Effector memory CD8-positive, alpha-beta T cell (primary cell): ENCODE measurements at regions not wholly inside any gene's neighbourhood (a gene's known extent, or its start where the extent isn't known, plus 50 kb on each side); places are given as distances from the start of the nearest gene placed in this dataset.

ENCODE experiments used
- ATAC-seq: fragments of 150-1000 bp; cut with Tn5 transposase; replicated peaks from 2 replicates; pipeline ENCODE4 v1.10.0; 2021; ENCODE audit warnings: mild to moderate bottlenecking, moderate library complexity
- DNase-seq, 3 experiments: peaks; one replicate each; pipeline ENCODE4 v3.0.0; 2021
- H3K27ac Mint-ChIP-seq, 2 donors: one replicate each; pipeline ENCODE4 v1.8.0; 2022; ENCODE audit warnings: mild to moderate bottlenecking in 2 of 2, mixed read lengths in 2 of 2, moderate library complexity in 2 of 2
- H3K27me3 Mint-ChIP-seq, 2 donors: one replicate each; pipeline ENCODE4 v1.8.0; 2022; ENCODE audit warnings: mixed read lengths in 2 of 2
- H3K36me3 Mint-ChIP-seq: one replicate; pipeline ENCODE4 v1.8.0; 2022; ENCODE audit warnings: mild to moderate bottlenecking, moderate library complexity, mixed read lengths; ENCODE audit not compliant: insufficient read depth
- H3K4me1 Mint-ChIP-seq, 2 donors: one replicate each; pipeline ENCODE4 v1.8.0; 2022; ENCODE audit warnings: low read depth in 2 of 2, mixed read lengths in 2 of 2
- H3K4me3 Mint-ChIP-seq, 2 donors: one replicate each; pipeline ENCODE4 v1.8.0; 2022; ENCODE audit warnings: mild to moderate bottlenecking in 2 of 2, mixed read lengths in 2 of 2, moderate library complexity in 2 of 2
- H3K9me3 Mint-ChIP-seq, 2 donors: one replicate each; pipeline ENCODE4 v1.8.0; 2022; ENCODE audit warnings: mixed read lengths in 2 of 2

DNA sequence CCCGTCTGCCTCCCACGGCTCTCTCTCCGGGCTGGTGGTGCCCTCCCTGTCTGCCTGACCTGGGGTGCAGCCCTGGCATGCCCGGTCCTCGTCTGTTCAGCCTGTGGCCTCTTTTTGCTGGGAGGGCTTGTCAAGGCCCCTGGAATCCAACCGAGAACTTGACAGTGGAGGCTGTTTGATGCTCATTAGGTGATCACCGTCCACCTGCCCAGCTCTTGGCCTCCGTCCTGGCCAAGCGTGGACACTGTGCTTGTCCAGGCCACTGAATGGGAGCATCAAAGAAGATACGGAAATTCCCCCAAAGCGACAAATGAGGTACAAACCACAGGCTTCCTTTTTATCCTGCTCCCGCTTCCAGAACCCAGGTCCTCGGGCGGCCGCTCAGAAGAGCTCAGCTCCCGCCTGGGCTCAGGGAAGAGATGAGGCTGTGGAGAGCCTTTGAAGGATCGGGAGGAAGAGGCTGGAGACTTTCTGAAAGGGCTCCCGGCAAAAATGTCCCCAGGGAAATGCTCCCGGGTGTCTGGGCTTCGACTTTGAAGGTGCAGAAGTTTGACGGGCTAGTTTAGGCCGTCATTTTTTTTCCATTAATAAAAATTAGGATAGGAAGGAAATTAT, 1273.9 kb downstream of the BRD1 start:
- no peak overlapping the region for H3K4me3 Mint-ChIP-seq
- DNase-seq (no peak), ATAC-seq (no peak)
- H3K27ac Mint-ChIP-seq = no peak overlapping the region
- H3K36me3 Mint-ChIP-seq = no peaks in the 10 kb centered on the region
- H3K9me3 Mint-ChIP-seq = no peaks in the 10 kb centered on the region
- H3K4me1 Mint-ChIP-seq = no peaks in the 10 kb centered on the region
- peaks cover 5 to 23% of the 10 kb centered on the region in 2 donors for H3K27me3 Mint-ChIP-seq

DNA sequence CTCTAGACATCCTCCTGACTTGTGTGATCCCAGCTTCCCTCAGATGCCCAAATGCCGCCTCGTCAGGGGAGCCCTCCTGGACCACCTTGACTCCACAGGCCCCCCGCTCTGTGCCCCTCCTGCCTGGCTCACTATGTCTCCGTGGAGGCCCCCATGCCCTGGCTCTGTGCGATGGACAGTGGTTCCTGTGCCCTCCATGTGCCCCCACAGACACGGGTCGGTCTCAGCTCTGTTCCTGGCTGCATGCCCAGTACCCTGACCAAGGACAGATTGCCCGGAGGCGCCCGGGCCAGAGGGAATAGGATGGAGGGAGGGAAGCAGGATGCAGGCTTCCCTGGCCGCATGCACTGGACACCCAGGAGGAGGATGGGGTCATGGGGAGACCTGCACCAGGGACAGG, 1274.6 kb downstream of the BRD1 start:
- no peaks in the 10 kb centered on the region for H3K9me3 Mint-ChIP-seq
- DNase-seq (no peak), ATAC-seq (no peak)
- H3K27ac Mint-ChIP-seq = no peak overlapping the region
- no peak overlapping the region for H3K4me3 Mint-ChIP-seq
- no peaks in the 10 kb centered on the region for H3K4me1 Mint-ChIP-seq
- H3K36me3 Mint-ChIP-seq = no peaks in the 10 kb centered on the region
- H3K27me3 Mint-ChIP-seq = peaks cover 5 to 23% of the 10 kb centered on the region in 2 donors

DNA sequence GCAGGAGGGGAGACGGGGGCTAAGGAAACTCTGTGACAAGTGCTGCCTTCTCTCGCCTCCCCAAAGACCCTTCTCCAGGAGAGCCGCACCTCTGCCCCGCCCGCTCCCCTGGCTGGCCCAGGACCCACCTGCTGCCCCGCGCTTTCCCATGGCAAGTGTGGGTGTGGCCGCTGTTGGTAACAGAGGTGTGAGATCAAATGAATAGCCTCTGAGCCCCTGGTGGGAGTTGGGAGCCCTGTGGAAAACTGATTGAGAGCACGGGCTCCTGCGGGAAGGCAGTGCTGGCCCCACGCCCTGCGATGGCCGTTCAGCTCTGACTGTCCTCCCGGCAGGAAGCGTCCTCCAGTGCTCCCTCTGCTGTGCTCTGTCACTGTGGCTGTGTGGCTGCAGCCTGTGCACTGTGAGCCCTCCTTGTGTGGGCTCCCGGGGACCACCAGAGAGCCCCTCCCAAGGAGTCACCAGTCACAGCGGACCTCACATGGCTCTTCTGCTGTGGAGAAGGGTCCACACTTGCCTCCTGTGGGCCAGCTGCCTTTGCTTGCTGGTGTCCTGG, 1275.9 kb downstream of the BRD1 start:
- no peak overlapping the region for H3K4me3 Mint-ChIP-seq
- H3K4me1 Mint-ChIP-seq = no peaks in the 10 kb centered on the region
- H3K9me3 Mint-ChIP-seq = no peaks in the 10 kb centered on the region
- H3K36me3 Mint-ChIP-seq = no peaks in the 10 kb centered on the region
- DNase-seq (no peak), ATAC-seq (no peak)
- H3K27ac Mint-ChIP-seq = no peak overlapping the region
- H3K27me3 Mint-ChIP-seq = peaks cover 5 to 23% of the 10 kb centered on the region in 2 donors

DNA sequence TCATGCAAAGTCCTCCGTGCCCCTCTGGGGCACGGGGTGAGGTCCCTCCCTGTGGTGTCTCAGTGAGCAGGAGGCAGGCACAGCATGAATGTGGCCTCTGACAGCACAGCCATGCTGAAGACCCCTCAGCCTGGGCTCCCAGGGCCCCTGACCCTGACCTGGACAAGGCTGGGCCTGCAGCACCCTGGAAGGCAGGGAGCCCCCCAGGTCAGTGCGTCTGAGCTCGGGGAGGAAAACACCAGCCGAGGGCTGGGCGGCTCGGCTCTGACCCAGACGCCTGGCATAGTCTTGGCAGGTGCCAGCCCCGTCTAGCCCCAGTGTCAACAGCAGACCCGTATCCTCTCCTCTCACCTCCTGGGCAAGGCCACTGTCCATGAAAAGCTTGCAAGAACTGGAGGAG, 1276.6 kb downstream of the BRD1 start:
- no peak for ATAC-seq
- no peaks in the 10 kb centered on the region for H3K4me1 Mint-ChIP-seq
- H3K4me3 Mint-ChIP-seq = no peak overlapping the region
- H3K27ac Mint-ChIP-seq = no peak overlapping the region
- no peaks in the 10 kb centered on the region for H3K9me3 Mint-ChIP-seq
- H3K27me3 Mint-ChIP-seq = peaks cover 5 to 30% of the 10 kb centered on the region in 2 donors
- no peaks in the 10 kb centered on the region for H3K36me3 Mint-ChIP-seq
- no peak for DNase-seq

DNA sequence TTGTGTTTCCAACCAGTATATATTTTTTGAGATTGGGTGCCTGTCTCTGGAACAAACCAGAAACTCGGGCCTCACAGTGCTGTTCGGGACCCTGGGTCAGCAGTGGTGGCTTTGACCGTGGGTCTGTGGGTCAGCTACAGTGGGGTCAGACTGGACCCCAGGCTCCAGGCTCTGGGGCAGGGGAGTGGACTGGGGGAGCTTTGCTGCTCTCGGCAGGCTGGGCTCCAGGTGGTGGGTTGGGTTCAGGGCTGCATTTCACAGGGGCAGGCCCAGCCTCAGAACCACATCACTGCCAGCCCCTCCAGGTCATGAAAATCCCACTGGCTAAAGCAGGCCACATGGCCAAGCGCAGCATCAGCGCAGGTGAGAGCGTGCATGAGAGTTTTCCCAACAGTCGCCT, 1279.3 kb downstream of the BRD1 start:
- H3K27me3 Mint-ChIP-seq = peaks cover 5 to 29% of the 10 kb centered on the region in 2 donors
- ATAC-seq = no peak
- H3K4me3 Mint-ChIP-seq = no peak overlapping the region
- H3K27ac Mint-ChIP-seq = no peak overlapping the region
- H3K9me3 Mint-ChIP-seq = no peaks in the 10 kb centered on the region
- no peaks in the 10 kb centered on the region for H3K36me3 Mint-ChIP-seq
- DNase-seq = no peak
- no peaks in the 10 kb centered on the region for H3K4me1 Mint-ChIP-seq

DNA sequence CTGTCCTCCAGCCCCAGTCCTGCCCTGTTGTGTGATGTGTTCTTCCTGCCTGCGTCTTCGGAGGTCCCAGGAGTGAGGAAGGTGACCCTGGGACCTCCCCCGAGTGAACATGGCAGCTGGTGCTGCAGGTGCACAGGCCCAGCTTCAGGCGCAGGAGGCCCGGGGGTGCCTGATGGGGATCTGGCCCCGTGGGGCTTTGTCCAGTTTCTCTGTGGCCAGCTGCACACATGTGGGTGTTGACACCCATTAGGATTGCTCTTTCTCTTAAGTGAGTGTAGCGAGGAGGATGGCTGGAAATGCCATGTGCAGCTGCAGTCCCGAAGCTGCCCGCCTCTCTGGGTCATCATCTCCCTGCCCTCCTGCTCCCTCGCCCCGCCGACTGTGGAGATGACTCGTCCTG, 1279.7 kb downstream of the BRD1 start:
- H3K36me3 Mint-ChIP-seq = no peaks in the 10 kb centered on the region
- H3K27me3 Mint-ChIP-seq = peaks cover 5 to 25% of the 10 kb centered on the region in 2 donors
- DNase-seq (no peak), ATAC-seq (no peak)
- no peaks in the 10 kb centered on the region for H3K4me1 Mint-ChIP-seq
- no peaks in the 10 kb centered on the region for H3K9me3 Mint-ChIP-seq
- H3K27ac Mint-ChIP-seq = no peak overlapping the region
- H3K4me3 Mint-ChIP-seq = no peak overlapping the region

DNA sequence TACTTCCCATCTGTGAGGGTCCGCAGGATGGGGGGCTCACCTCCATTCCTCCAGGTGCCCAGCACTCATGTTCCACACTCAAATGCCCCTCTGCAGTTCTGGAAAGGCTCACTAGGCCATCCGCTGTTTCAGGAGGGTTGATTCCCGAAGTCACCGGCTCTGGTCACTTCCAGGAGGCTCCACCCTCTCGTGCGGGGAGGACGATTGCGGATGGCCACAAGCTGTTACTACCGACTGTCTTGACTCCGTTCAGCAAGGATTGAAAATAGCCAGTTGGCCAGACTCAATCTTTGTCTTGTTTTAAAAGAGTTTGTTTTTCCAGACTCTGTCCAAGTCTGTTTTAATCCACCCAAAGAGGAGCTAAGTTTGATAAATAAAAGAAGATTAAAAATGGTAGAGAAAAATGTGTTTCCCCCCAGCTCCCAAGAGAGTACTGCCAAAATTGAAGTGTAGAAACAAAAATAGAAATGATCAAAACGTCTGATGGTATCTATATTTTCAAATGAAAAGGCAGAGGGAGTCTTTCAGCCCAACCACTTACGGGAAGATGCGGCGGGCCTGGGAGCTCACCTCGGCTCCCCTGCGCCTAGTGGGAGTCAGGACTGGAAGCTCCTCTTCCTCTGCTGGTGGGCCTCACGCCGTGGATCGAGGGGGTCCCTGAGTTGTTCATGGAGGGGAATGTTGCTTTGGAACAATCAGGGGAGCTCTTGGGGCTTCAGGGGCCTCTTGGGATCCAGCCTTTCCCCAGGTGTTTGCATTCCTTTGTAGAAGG, 1280.8 kb downstream of the BRD1 start:
- Mint-ChIP-seq H3K4me3 (no peak overlapping the region), H3K27me3 (peaks cover 5 to 19% of the 10 kb centered on the region in 2 donors), H3K27ac (no peak overlapping the region), H3K4me1 (no peaks in the 10 kb centered on the region), H3K9me3 (no peaks in the 10 kb centered on the region), H3K36me3 (no peaks in the 10 kb centered on the region)
- DNase-seq (no peak), ATAC-seq (no peak)

DNA sequence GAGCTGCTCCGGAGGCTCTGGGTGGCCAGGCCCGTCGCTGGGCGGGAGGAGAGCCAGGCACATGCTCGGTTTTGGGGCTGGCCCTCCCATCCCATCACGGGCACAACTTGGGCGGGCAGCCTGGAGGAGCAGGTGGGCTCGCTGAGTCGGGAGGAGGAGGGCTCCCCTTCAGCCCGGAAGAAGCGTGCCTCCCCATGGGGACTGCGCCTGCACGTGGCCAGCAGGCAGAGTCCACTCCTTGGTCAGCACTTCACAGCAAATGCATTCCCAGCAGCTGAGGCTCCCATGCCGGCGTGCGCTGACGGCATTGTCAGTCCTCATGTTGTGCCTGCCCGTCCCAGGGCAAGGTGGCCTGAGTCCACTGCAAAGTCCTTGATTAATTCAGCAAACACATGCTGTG, 1281.7 kb downstream of the BRD1 start:
- DNase-seq (no peak), ATAC-seq (no peak)
- no peaks in the 10 kb centered on the region for H3K4me1 Mint-ChIP-seq
- no peak overlapping the region for H3K4me3 Mint-ChIP-seq
- no peaks in the 10 kb centered on the region for H3K9me3 Mint-ChIP-seq
- no peak overlapping the region for H3K27ac Mint-ChIP-seq
- peaks cover 5 to 19% of the 10 kb centered on the region in 2 donors for H3K27me3 Mint-ChIP-seq
- H3K36me3 Mint-ChIP-seq = no peaks in the 10 kb centered on the region

DNA sequence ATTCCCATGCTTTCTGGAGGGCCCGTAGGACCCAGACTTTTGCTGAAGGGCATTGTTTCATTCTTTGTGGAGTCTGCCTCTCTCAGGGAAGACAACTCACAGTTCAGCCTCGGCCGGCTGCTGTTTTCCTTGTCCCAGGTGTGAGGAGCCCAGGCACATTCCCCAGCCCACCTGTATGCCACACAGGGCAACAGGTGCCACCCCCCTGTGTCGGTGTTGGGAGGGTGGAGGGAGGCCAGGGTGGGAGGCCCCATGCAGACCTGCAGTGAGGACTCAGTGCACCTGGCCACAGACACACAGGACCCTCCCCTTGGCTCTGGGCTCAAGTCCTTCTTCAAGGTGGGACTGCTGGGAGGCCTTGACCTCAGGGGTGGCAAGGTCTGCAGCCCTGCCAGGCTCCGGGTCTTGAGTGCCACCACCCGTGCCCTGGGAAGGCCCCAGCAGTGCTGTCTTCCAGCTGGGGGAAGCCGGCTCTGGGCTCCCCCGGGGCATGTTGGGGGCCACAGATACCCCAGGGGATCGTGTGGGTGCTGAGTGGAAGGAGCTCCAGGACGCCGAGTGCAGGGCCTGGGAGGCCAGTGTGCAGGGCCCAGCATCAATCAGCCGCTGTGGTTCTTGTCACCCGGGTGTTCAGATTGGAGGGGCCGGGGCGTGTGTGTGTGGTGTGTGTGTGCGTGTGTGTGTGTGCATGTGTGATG, 1286.1 kb downstream of the BRD1 start:
- H3K4me3 Mint-ChIP-seq = no peak overlapping the region
- DNase-seq (no peak), ATAC-seq (no peak)
- H3K27ac Mint-ChIP-seq = no peak overlapping the region
- no peaks in the 10 kb centered on the region for H3K4me1 Mint-ChIP-seq
- no peaks in the 10 kb centered on the region for H3K36me3 Mint-ChIP-seq
- H3K27me3 Mint-ChIP-seq = peaks cover 14 to 25% of the 10 kb centered on the region in 2 donors
- no peaks in the 10 kb centered on the region for H3K9me3 Mint-ChIP-seq

DNA sequence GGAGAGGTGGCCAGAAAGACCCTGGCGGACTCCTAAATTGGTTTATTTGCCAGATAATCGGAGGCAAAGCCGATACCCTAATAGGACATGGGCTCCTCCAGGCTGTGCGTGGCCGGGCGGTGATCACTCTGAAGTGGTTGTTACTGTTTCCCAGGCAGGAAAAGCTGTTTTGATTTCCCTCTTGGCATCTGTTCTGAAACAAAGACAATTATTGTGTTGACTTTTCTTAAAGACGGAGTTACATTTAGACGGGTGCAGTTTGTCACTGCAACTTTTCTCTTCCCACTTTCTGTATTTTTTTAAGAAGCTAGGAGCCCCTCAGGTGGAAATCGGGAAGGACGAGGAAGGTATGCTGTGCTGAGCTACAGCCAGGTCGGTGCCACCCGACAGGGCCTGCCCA, 1288.4 kb downstream of the BRD1 start:
- H3K9me3 Mint-ChIP-seq = no peaks in the 10 kb centered on the region
- no peak for ATAC-seq
- no peak overlapping the region for H3K27ac Mint-ChIP-seq
- no peaks in the 10 kb centered on the region for H3K36me3 Mint-ChIP-seq
- no peak overlapping the region for H3K4me3 Mint-ChIP-seq
- no peak for DNase-seq
- peaks cover 14 to 17% of the 10 kb centered on the region in 2 donors for H3K27me3 Mint-ChIP-seq
- H3K4me1 Mint-ChIP-seq = no peaks in the 10 kb centered on the region

DNA sequence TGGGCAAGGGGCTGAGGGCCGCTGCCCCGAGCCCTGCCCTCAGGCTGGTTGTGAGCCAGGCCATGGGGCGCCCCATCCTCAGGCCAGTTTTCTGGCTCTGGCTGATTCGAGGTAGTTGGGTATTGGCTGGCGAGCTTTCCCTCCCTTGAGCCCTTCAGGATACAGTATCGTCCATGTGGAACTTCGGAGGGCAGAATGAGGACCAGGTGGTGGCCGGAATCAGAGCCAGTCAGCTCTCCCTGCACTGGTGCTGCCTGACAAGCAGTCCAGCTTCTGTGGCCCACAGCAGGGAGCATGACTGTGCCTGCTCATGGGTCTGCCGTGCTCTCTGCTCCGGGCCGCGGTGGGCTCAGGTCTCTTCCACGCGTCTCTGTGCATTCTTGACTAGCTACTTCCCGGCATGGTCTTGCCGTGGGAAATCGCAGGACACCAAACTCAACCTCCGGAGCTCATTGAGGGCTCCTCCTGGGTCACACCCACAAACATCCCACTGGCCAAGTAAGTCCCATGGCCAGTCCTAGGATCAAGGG, 1289.3 kb downstream of the BRD1 start:
- Mint-ChIP-seq H3K4me3 (no peak overlapping the region), H3K4me1 (no peaks in the 10 kb centered on the region)

DNA sequence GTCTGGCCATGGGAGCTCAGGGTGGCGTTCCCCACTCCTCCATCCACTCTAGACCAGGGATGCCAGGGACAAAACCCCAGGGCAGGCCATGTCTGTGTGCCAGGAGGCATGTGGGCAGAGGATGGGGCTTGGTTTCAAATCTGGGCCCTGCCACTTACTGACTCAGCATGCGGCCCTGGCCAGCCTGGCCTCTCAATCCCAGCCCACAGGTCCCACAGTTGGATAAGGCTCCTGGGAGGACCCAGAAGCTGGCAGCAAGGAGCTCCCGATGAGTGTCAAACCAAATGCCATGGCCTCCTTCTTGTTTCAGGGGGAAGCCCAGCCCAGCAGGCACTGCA, 1290.4 kb downstream of the BRD1 start:
- no peak for ATAC-seq
- Mint-ChIP-seq H3K36me3 (no peaks in the 10 kb centered on the region), H3K4me1 (no peaks in the 10 kb centered on the region), H3K9me3 (no peaks in the 10 kb centered on the region), H3K4me3 (no peak overlapping the region), H3K27ac (no peak overlapping the region), H3K27me3 (peaks cover 20 to 23% of the 10 kb centered on the region in 2 donors)
- DNase-seq = no peak

More for the DNA sequence above, 1289.3 kb downstream of the BRD1 start:
- H3K27ac Mint-ChIP-seq = no peak overlapping the region
- DNase-seq (no peak), ATAC-seq (no peak)
- H3K36me3 Mint-ChIP-seq = no peaks in the 10 kb centered on the region
- H3K27me3 Mint-ChIP-seq = peaks cover 14 to 17% of the 10 kb centered on the region in 2 donors
- no peaks in the 10 kb centered on the region for H3K9me3 Mint-ChIP-seq

DNA sequence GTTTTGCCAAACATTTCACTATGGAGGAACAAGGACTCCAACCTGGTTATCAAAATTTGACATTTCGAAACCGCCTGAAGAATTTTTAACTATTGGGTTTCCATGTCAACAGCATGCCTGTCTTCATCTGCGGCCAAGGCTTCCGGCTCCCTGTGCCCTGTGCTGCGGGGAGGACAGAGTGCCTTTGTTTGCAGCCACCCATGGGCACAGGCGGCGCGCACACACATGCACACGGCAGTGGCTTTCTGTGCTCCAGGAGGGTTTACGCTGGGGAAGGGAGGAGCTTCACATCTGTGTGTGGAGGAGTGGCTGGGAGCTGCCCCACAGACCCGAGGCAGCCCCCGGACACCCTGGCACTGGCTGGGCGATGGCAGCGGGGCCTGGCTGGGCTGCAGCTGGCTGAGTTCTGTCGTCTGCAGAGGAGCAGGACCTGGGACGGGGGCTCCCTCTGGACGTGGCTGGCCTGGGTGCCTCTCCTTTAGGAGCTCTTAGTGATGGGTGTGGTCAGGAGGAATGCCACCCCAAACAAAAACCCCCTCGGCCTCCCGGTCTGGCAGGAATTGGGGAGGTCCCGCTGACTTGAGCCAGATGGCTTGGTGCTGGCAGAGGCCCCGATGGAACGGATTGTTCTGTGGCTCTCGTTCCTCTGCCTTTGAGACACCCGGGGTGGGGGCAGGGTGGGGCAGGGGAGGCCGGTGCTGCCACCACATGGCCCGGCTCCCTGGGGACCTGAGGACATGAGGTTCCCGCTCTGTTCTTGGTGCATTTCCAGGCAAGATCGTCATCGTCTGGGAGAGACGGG, 1290.9 kb downstream of the BRD1 start:
- H3K4me3 Mint-ChIP-seq = no peak overlapping the region
- H3K36me3 Mint-ChIP-seq = no peaks in the 10 kb centered on the region
- ATAC-seq (no peak), DNase-seq (no peak)
- peaks cover 24 to 28% of the 10 kb centered on the region in 2 donors for H3K27me3 Mint-ChIP-seq
- no peaks in the 10 kb centered on the region for H3K4me1 Mint-ChIP-seq
- no peaks in the 10 kb centered on the region for H3K9me3 Mint-ChIP-seq
- H3K27ac Mint-ChIP-seq = no peak overlapping the region
